ENCODE measurements at regions not wholly inside any gene's neighbourhood (a gene's known extent, or its start where the extent isn't known, plus 50 kb on each side); places are given as distances from the start of the nearest gene placed in this dataset.
"Not testable (repeated sequence)": the region's sequence is repeated elsewhere in the genome, so short reads cannot be mapped to it uniquely, and the experiment has no call there.

DNA sequence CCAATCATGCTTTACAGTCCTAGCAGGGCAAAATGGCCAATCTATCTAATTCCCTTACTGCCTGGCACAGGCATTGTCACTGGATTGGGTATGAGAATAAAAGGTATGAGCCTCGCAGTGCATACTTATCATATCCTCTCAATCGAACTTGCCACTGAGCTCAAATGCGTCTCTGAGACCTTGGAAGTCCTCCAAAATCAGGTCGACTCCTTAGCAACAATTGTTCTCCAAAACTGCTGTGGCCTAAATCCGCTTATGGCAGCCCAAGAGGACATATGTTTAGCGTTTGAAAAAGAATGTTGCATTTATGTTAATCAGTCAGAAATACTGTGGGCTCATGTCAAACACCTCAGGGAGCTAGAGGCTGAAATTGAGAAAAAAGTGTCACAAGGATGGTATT, 69.7 kb downstream of the SPIN4 start:
- H3K4me3 ChIP-seq = no peak overlapping the region
- H3K36me3 ChIP-seq = no peaks in the 10 kb centered on the region
- no peaks in the 10 kb centered on the region for H3K9me3 ChIP-seq
- intact Hi-C loops (cut with DNase I; ENCODE audit: low total_unique reads) = no loop called here
- TF ChIP-seq POLR2A (IDR thresholded peaks at IDR 0.05) = no peak
- TF ChIP-seq, protein P1, sequence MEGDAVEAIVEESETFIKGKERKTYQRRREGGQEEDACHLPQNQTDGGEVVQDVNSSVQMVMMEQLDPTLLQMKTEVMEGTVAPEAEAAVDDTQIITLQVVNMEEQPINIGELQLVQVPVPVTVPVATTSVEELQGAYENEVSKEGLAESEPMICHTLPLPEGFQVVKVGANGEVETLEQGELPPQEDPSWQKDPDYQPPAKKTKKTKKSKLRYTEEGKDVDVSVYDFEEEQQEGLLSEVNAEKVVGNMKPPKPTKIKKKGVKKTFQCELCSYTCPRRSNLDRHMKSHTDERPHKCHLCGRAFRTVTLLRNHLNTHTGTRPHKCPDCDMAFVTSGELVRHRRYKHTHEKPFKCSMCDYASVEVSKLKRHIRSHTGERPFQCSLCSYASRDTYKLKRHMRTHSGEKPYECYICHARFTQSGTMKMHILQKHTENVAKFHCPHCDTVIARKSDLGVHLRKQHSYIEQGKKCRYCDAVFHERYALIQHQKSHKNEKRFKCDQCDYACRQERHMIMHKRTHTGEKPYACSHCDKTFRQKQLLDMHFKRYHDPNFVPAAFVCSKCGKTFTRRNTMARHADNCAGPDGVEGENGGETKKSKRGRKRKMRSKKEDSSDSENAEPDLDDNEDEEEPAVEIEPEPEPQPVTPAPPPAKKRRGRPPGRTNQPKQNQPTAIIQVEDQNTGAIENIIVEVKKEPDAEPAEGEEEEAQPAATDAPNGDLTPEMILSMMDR (IDR thresholded peaks at IDR 0.05) = no peak
- no peak overlapping the region for H3K27ac ChIP-seq
- H3K4me1 ChIP-seq = no peaks in the 10 kb centered on the region
- no peaks in the 10 kb centered on the region for H3K27me3 ChIP-seq
- no peak for DNase-seq

DNA sequence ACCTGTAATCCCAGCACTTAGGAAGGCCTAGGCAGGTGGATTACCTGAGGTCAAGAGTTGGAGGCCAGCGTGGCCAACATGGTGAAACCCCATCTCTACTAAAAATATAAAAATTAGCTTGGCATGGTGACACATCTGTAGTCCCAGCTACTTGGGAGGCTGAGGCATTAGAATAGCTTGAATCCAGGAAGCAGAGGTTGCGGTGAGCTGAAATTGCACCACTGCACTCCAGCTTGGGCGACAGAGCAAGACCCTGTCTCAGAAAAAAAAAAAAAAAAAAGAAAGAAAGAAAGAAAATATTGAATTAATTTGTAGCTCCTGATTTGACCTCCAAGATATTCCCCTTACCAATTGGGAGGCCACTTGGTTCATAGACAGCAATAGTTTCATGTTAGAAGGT, 73.7 kb downstream of the SPIN4 start:
- H3K9me3 ChIP-seq; DNase-seq; H3K4me3 ChIP-seq; H3K4me1 ChIP-seq; H3K27ac ChIP-seq; H3K36me3 ChIP-seq; intact Hi-C loops (cut with DNase I; ENCODE audit: low total_unique reads); H3K27me3 ChIP-seq: not testable (repeated sequence)

DNA sequence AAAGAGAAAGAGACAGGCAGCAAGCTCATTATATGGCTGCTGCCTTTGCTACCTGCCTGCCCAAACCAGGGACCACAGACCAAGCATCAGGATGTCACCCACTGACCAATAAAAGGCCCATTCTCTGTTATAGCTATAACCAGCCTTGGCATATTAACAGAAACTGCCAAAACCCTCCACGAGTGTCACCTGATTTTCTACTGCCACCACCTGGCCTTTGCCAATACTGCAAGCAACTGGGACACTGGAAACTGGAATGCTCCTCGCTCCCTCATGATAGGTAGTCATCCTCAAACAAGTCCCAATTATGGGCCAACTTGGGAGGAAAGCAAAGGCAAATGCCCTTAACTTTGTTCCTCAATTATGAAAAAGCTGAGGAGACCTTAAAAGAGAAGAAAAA, 76.0 kb downstream of the SPIN4 start:
- no peak for TF ChIP-seq POLR2A (IDR thresholded peaks at IDR 0.05)
- TF ChIP-seq, protein P1 (IDR thresholded peaks at IDR 0.05) = peak in 2 of 4 experiments; percentile 15 to 46
- Histone ChIP-seq H3K27ac (no peak overlapping the region), H3K36me3 (no peaks in the 10 kb centered on the region), H3K4me3 (no peak overlapping the region), H3K27me3 (no peaks in the 10 kb centered on the region), H3K9me3 (no peaks in the 10 kb centered on the region), H3K4me1 (no peaks in the 10 kb centered on the region)
- no peak for DNase-seq
- intact Hi-C loops (cut with DNase I; ENCODE audit: low total_unique reads) = no loop called here

DNA sequence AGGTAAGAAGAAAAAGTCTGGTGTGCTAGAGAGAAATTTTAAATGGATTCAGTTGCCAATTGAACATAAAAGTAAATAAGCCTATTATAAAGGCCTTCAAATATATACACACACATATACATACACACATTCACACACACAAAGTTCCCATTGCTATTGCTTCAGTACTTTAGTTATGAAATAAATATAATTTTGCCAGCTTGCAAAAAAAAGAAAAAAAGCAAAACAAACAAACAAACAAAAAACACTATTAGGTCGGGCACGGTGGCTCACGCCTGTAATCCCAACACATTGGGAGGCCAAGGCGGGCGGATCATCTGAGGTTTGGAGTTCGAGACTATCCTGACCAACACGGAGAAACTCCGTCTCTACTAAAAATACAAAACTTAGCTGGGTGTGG, 80.3 kb downstream of the SPIN4 start:
- intact Hi-C loops (cut with DNase I; ENCODE audit: low total_unique reads) = no loop called here
- no peak overlapping the region for H3K27ac ChIP-seq
- no peaks in the 10 kb centered on the region for H3K9me3 ChIP-seq
- no peak for DNase-seq
- H3K27me3 ChIP-seq = no peaks in the 10 kb centered on the region
- no peaks in the 10 kb centered on the region for H3K36me3 ChIP-seq
- H3K4me3 ChIP-seq = no peak overlapping the region
- no peaks in the 10 kb centered on the region for H3K4me1 ChIP-seq
- TF ChIP-seq, protein P1 (IDR thresholded peaks at IDR 0.05) = no peak
- TF ChIP-seq POLR2A (IDR thresholded peaks at IDR 0.05) = no peak

DNA sequence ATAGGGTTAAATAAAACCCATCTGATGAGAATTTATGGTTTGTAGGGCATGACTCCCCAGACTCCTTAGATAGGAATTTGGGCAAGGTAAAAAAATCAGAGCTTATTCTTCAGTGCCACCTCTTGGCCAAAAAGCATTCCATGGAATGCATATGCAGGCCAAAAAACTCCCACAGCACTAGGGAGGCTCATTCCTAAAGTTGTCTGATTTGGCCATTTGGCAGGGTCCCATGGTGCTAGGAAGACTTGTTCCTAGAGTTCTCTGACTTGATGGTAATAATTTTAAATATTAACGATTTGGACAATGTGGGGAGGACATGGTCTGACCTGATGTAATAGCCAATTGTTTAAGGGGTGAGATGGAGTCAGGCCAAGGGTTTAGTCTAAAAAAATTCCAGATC, 93.0 kb downstream of the SPIN4 start:
- Histone ChIP-seq H3K9me3 (no peaks in the 10 kb centered on the region), H3K27me3 (no peaks in the 10 kb centered on the region), H3K4me1 (no peaks in the 10 kb centered on the region), H3K36me3 (no peaks in the 10 kb centered on the region), H3K27ac (no peak overlapping the region), H3K4me3 (no peak overlapping the region)
- no peak for TF ChIP-seq POLR2A (IDR thresholded peaks at IDR 0.05)
- TF ChIP-seq, protein P1 (IDR thresholded peaks at IDR 0.05) = no peak
- intact Hi-C loops (cut with DNase I; ENCODE audit: low total_unique reads) = no loop called here
- DNase-seq = no peak

DNA sequence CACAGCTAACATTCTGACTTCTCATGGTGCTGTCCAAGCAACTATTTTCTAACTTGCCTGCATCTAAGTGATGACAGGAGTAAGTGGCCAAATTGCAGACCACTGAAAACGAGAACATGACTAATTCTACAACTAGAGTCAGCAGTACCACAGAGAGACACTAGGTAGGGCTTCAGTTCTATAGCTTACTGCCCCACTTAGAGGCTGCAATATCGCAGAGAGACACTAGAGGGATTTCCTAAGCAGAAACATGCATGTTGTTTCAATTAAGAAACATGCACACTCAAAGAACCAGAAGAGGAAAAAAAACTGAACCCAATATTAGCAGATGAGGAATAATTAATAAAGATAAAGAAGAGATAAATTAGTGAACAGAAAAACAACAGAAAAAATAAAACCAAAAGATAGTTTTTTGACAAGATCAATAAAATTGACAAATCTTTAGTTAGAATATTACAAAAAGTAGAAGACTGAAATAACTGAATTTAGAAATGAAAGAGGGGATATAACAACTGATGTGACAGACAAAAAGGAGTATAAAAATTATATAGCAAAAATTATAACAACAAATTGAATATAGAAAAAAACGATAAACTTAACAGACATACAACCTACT, 100.8 kb downstream of the SPIN4 start:
- Histone ChIP-seq H3K27ac (no peak overlapping the region), H3K4me3 (no peak overlapping the region), H3K27me3 (no peaks in the 10 kb centered on the region), H3K9me3 (no peaks in the 10 kb centered on the region), H3K36me3 (no peaks in the 10 kb centered on the region), H3K4me1 (no peaks in the 10 kb centered on the region)
- TF ChIP-seq, protein P1 (IDR thresholded peaks at IDR 0.05) = peak; percentile 59 to 87 (median 74)
- TF ChIP-seq POLR2A (IDR thresholded peaks at IDR 0.05) = no peak
- DNase-seq = peak in 1 of 2 donors; percentile 34
- intact Hi-C loops (cut with DNase I; ENCODE audit: low total_unique reads) = no loop called here

DNA sequence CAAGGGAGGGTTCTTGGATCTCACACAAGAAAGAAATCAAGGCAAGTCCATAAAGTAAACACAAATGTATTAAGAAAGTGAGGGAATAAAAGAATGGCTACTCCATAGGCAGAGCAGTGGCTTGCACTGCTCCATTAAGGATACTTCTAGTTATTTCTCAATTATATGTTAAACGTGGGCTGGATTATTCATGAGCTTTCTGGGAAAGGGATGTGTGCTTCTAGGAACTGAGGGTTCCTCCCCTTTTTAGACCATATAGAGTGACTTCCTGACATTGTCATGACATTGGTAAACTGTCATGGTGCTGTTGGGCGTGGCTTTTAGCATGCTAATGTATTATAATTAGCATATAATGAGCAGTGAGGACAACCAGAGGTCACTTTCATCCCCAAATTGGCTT, 108.4 kb downstream of the SPIN4 start:
- H3K27me3 ChIP-seq; DNase-seq; intact Hi-C loops (cut with DNase I; ENCODE audit: low total_unique reads); H3K9me3 ChIP-seq; H3K4me3 ChIP-seq; H3K4me1 ChIP-seq; H3K27ac ChIP-seq; H3K36me3 ChIP-seq: not testable (repeated sequence)

DNA sequence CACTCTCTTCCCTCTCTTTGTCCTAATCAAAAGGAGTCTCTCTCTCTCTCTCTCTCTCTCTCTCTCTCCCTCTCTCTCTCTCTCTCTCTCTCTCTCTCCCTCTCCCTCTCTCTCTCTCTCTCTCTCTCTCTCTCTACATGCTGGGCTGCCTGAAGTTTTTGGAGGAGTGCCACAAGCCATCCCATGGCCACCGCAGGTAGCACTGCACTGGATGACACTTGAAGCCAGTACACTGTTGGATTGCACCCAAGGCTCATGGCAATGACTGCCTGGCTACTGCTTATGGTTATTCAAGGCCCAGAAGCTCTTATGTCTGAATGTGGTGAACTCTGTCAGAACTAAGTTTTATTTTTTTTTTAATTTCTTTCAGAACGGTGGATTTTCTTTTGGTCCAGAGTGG, 115.2 kb downstream of the SPIN4 start:
- H3K27me3 ChIP-seq; H3K9me3 ChIP-seq; DNase-seq; H3K4me1 ChIP-seq; H3K4me3 ChIP-seq; H3K27ac ChIP-seq; H3K36me3 ChIP-seq; intact Hi-C loops (cut with DNase I; ENCODE audit: low total_unique reads): not testable (repeated sequence)
